T-helper 17 cell (primary cell): ENCODE measurements at regions not wholly inside any gene's neighbourhood (a gene's known extent, or its start where the extent isn't known, plus 50 kb on each side); places are given as distances from the start of the nearest gene placed in this dataset.
"Not testable (repeated sequence)": the region's sequence is repeated elsewhere in the genome, so short reads cannot be mapped to it uniquely, and the experiment has no call there.

ENCODE experiments used
- ATAC-seq: fragments of 150-1000 bp; cut with Tn5 transposase; 2 replicates; pipeline ENCODE4 v1.10.0; 2021; ENCODE audit warnings: mild to moderate bottlenecking, moderate library complexity
- DNase-seq, 3 donors: peaks; one replicate each; pipeline versions ENCODE4 v3.0.0 to v3.0.0-alpha.2; 2020 to 2021
- H3K9me3 ChIP-seq: one replicate; pipeline ENCODE4 v1.7.0; 2013; ENCODE audit warnings: low read length, mild to moderate bottlenecking; ENCODE audit not compliant: control insufficient read depth, poor library complexity, severe bottlenecking
- H3K27ac Mint-ChIP-seq: one replicate; pipeline ENCODE4 v1.8.0; 2022; ENCODE audit warnings: mild to moderate bottlenecking, moderate library complexity, mixed read lengths
- H3K27me3 Mint-ChIP-seq: one replicate; pipeline ENCODE4 v1.8.0; 2022; ENCODE audit warnings: mixed read lengths
- H3K36me3 Mint-ChIP-seq: one replicate; pipeline ENCODE4 v1.8.0; 2022; ENCODE audit warnings: low read depth, mixed read lengths
- H3K4me1 Mint-ChIP-seq: one replicate; pipeline ENCODE4 v1.8.0; 2022; ENCODE audit warnings: mild to moderate bottlenecking, mixed read lengths
- H3K4me3 Mint-ChIP-seq: one replicate; pipeline ENCODE4 v1.8.0; 2022; ENCODE audit warnings: mild to moderate bottlenecking, moderate library complexity, mixed read lengths

GRCh38 chr4:171342646-171343045 is 470.6 kb upstream of the GALNTL6 start:
- ATAC-seq (no peak), DNase-seq (no peak)
- no peak overlapping the region for H3K4me3 Mint-ChIP-seq
- H3K9me3 ChIP-seq, result no peaks in the 10 kb centered on the region
- H3K4me1 Mint-ChIP-seq, result no peaks in the 10 kb centered on the region
- H3K36me3 Mint-ChIP-seq, result no peaks in the 10 kb centered on the region
- no peak overlapping the region for H3K27ac Mint-ChIP-seq
- H3K27me3 Mint-ChIP-seq, result no peaks in the 10 kb centered on the region

- no peak overlapping the region for H3K27ac Mint-ChIP-seq
- no peak overlapping the region for H3K4me3 Mint-ChIP-seq
- H3K4me1 Mint-ChIP-seq, result no peaks in the 10 kb centered on the region
- H3K36me3 Mint-ChIP-seq, result no peaks in the 10 kb centered on the region
- no peaks in the 10 kb centered on the region for H3K27me3 Mint-ChIP-seq
- H3K9me3 ChIP-seq, result no peaks in the 10 kb centered on the region
- DNase-seq, result no peak
- ATAC-seq, result no peak
Measured at GRCh38 chr4:171340258-171340657, 472.9 kb upstream of the GALNTL6 start.

GRCh38 chr4:171334549-171334948 is 478.7 kb upstream of the GALNTL6 start:
- Mint-ChIP-seq H3K27ac (no peak overlapping the region), H3K4me1 (no peaks in the 10 kb centered on the region), H3K4me3 (no peak overlapping the region), H3K36me3 (no peaks in the 10 kb centered on the region), H3K27me3 (no peaks in the 10 kb centered on the region)
- no peaks in the 10 kb centered on the region for H3K9me3 ChIP-seq
- ATAC-seq (no peak), DNase-seq (no peak)

GRCh38 chr4:171308661-171309060 is 504.5 kb upstream of the GALNTL6 start:
- Mint-ChIP-seq H3K4me3 (no peak overlapping the region), H3K4me1 (no peaks in the 10 kb centered on the region), H3K36me3 (no peaks in the 10 kb centered on the region), H3K27ac (no peak overlapping the region), H3K27me3 (no peaks in the 10 kb centered on the region)
- no peak for ATAC-seq
- no peak for DNase-seq
- H3K9me3 ChIP-seq, result no peaks in the 10 kb centered on the region

- DNase-seq, H3K4me1 Mint-ChIP-seq, H3K9me3 ChIP-seq, H3K4me3 Mint-ChIP-seq, H3K27me3 Mint-ChIP-seq, ATAC-seq, H3K27ac Mint-ChIP-seq, H3K36me3 Mint-ChIP-seq: not testable (repeated sequence)
Measured at GRCh38 chr4:171298048-171298718, 515.0 kb upstream of the GALNTL6 start.

GRCh38 chr4:171288816-171289432 is 524.3 kb upstream of the GALNTL6 start:
- no peak overlapping the region for H3K27ac Mint-ChIP-seq
- no peak for DNase-seq
- H3K4me1 Mint-ChIP-seq, result no peaks in the 10 kb centered on the region
- H3K36me3 Mint-ChIP-seq, result no peaks in the 10 kb centered on the region
- no peaks in the 10 kb centered on the region for H3K9me3 ChIP-seq
- no peak overlapping the region for H3K4me3 Mint-ChIP-seq
- no peaks in the 10 kb centered on the region for H3K27me3 Mint-ChIP-seq
- no peak for ATAC-seq

GRCh38 chr4:171281359-171281758 is 531.8 kb upstream of the GALNTL6 start:
- ATAC-seq (no peak), DNase-seq (no peak)
- Mint-ChIP-seq H3K36me3 (no peaks in the 10 kb centered on the region), H3K27ac (no peak overlapping the region), H3K4me3 (no peak overlapping the region), H3K27me3 (no peaks in the 10 kb centered on the region), H3K4me1 (no peaks in the 10 kb centered on the region)
- H3K9me3 ChIP-seq, result no peaks in the 10 kb centered on the region

GRCh38 chr4:171279131-171279530 is 534.1 kb upstream of the GALNTL6 start:
- H3K4me3 Mint-ChIP-seq, result no peak overlapping the region
- DNase-seq (no peak), ATAC-seq (no peak)
- no peaks in the 10 kb centered on the region for H3K27me3 Mint-ChIP-seq
- no peaks in the 10 kb centered on the region for H3K4me1 Mint-ChIP-seq
- no peaks in the 10 kb centered on the region for H3K36me3 Mint-ChIP-seq
- no peak overlapping the region for H3K27ac Mint-ChIP-seq
- H3K9me3 ChIP-seq, result no peaks in the 10 kb centered on the region

GRCh38 chr4:171266671-171267070 is 546.5 kb upstream of the GALNTL6 start:
- Mint-ChIP-seq H3K36me3 (no peaks in the 10 kb centered on the region), H3K27ac (no peak overlapping the region)

GRCh38 chr4:171265190-171265818 is 547.9 kb upstream of the GALNTL6 start:
- no peak for DNase-seq
- H3K9me3 ChIP-seq, result no peaks in the 10 kb centered on the region
- Mint-ChIP-seq H3K4me3 (no peak overlapping the region), H3K27me3 (no peaks in the 10 kb centered on the region), H3K36me3 (no peaks in the 10 kb centered on the region), H3K27ac (no peak overlapping the region), H3K4me1 (no peaks in the 10 kb centered on the region)
- ATAC-seq, result no peak

More at GRCh38 chr4:171266671-171267070, 546.5 kb upstream of the GALNTL6 start:
- no peaks in the 10 kb centered on the region for H3K27me3 Mint-ChIP-seq
- ATAC-seq, result no peak
- no peak for DNase-seq
- no peaks in the 10 kb centered on the region for H3K4me1 Mint-ChIP-seq
- no peak overlapping the region for H3K4me3 Mint-ChIP-seq
- no peaks in the 10 kb centered on the region for H3K9me3 ChIP-seq

GRCh38 chr4:171256223-171256622 is 557.0 kb upstream of the GALNTL6 start:
- Mint-ChIP-seq H3K36me3 (no peaks in the 10 kb centered on the region), H3K27ac (no peak overlapping the region), H3K4me3 (no peak overlapping the region), H3K4me1 (no peaks in the 10 kb centered on the region), H3K27me3 (no peaks in the 10 kb centered on the region)
- ATAC-seq, result no peak
- H3K9me3 ChIP-seq, result no peaks in the 10 kb centered on the region
- DNase-seq, result no peak

- no peaks in the 10 kb centered on the region for H3K27me3 Mint-ChIP-seq
- no peak overlapping the region for H3K4me3 Mint-ChIP-seq
- no peaks in the 10 kb centered on the region for H3K9me3 ChIP-seq
- no peak for ATAC-seq
- DNase-seq, result no peak
- H3K27ac Mint-ChIP-seq, result no peak overlapping the region
- H3K36me3 Mint-ChIP-seq, result no peaks in the 10 kb centered on the region
- H3K4me1 Mint-ChIP-seq, result no peaks in the 10 kb centered on the region
Measured at GRCh38 chr4:171246948-171247347, 566.3 kb upstream of the GALNTL6 start.

- no peak for DNase-seq
- no peak overlapping the region for H3K4me3 Mint-ChIP-seq
- H3K4me1 Mint-ChIP-seq, result no peaks in the 10 kb centered on the region
- no peak overlapping the region for H3K27ac Mint-ChIP-seq
- H3K9me3 ChIP-seq, result no peaks in the 10 kb centered on the region
- no peaks in the 10 kb centered on the region for H3K36me3 Mint-ChIP-seq
- ATAC-seq, result no peak
- H3K27me3 Mint-ChIP-seq, result no peaks in the 10 kb centered on the region
Measured at GRCh38 chr4:171242831-171243230, 570.4 kb upstream of the GALNTL6 start.

GRCh38 chr4:171239196-171239595 is 574.0 kb upstream of the GALNTL6 start:
- Mint-ChIP-seq H3K36me3 (no peaks in the 10 kb centered on the region), H3K4me1 (no peaks in the 10 kb centered on the region), H3K27me3 (no peaks in the 10 kb centered on the region), H3K27ac (no peak overlapping the region), H3K4me3 (no peak overlapping the region)
- H3K9me3 ChIP-seq, result no peaks in the 10 kb centered on the region
- ATAC-seq (no peak), DNase-seq (no peak)
